ENCODE measurements at regions not wholly inside any gene's neighbourhood (a gene's known extent, or its start where the extent isn't known, plus 50 kb on each side); places are given as distances from the start of the nearest gene placed in this dataset.

DNA sequence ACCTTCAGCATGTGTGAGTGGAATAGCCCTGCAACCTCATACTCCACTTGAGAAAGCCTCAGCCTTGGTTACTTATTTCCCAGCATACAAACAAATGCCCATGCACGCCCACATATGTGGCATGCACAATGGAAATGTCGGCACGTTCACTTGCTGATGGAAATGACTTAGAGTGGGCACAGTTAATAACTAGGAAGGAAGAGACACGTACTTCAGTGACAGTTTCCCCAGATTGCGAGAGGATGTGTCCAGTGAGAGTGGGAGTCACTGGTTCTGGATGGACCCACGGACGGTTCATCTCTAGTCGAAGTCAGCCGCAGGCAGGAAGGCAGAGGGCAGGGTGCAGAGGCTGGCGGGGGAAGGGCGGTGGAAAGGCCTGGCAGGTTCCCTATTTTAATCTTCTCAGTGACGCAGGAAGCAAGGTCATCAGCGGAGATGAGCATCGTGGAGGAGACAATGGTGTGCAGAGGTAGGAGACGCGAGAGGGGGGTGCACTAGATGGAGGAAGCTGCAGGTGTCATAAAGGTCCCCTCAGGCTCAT is 350.7 kb upstream of the MYT1L start:
- DNase-seq, result no peak

DNA sequence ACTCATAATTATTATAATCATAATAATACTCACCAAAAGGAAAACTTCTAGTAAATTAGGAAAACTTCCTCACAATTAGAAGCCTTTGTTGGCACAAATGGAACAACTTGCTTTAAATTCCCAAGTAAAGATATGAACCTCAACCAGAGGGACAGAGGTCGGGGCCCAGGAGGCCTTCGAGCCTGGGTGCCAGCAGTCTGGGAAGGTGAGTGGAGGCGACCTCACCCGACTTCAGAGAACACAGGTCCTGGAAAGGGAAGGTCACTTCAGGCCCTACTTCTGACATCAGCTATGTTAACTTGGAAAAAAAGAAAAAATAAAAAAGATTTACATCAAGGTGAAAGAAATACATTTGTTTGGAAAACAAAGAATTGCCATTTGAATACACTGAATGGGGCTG is 350.0 kb upstream of the MYT1L start:
- no peak for DNase-seq

DNA sequence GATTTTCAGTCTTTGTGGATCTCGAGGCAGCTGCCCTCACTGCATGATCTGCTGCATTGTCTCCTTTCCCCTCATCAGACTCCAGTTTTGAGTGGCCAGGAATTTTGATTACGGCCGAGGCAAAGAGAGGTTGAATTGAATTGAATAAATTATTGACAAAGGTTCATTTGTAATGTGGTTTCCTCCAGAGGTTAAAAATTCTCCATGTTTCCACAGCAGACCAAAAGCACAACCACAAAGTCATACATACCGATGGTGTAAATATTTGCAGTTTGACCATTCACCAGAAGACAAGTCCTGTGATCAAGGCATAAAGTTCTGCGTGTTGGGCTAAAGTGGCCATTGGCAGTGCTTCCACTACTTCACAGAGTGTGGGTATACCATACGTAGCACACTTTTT is 343.8 kb upstream of the MYT1L start:
- no peak for DNase-seq

DNA sequence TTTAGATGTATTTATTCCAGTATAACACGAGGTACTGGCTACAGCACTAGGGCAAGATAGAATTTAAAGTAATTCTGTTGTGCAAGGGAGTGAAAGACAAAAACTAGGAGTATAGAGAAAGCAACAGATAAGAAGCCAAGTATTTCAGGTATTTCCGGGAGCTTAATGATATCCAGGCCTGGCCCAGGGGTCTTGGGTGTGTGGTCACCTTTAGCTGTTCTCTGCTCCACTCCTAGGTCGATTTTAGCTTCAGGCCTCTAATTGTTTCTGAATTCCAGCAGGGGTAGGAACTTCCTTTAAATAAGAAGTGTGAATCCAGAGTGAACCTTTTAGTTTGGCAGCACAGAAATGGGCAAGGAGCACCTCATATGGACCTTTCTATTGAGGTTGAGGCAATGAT is 342.3 kb upstream of the MYT1L start:
- no peak for DNase-seq

DNA sequence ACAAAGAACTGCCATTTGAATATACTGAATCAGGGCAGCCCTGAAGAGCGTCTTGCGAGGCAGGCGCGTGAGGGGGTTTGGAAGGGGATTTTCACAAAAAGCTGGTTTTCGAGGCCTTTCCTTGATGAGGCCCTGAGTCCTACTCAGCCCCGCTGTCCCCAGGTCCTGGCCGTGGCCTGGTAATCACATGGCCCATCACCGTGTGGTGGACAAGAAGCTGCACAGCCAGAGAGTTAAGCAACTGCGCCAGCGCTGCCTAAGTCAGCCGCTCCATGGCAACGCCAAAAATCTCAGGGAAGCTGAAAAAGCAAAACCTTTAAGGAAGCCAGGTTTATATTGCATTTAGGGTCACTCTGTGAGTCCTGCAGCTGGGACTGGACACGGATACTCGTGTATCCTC is 341.2 kb upstream of the MYT1L start:
- DNase-seq, result no peak

DNA sequence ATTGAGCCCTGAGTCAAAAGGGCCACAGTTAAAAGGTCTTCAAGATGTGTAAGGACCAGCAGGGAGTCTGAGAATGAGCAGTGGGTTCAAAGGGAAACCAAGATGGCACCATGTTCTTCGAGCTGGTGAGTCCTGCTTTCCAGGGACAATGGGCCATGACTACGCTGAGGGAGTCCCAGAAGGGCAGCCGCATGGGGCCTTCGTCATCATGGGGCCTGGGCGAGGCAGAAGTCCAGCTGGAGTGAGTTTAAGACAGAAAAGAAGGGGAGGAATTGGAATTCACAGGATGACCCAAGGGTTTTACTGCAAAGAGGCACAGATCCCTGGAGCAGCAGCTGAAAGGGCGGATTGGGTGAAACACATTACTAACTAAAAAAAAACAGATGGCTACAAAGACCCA is 340.8 kb upstream of the MYT1L start:
- no peak for DNase-seq

DNA sequence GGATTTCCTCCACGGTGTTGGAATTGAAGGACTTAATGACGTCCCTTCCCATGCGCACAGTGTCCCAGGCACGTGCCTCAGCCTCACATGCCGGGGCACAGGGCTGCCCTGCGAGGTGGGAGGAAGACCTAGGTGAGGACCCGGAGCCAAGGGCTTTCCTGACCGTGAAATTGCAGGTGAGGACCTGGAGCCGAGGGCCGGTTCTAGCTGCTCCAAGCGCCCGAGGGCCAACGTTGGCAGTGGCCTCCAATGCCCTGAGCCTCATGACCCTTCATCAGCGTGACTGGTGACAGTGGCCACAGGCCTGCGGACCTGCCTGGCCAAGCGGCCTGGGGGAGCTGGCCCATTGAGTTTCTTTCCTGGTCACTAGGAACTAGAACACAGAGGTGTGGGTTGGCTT is 338.2 kb upstream of the MYT1L start:
- DNase-seq, result no peak

DNA sequence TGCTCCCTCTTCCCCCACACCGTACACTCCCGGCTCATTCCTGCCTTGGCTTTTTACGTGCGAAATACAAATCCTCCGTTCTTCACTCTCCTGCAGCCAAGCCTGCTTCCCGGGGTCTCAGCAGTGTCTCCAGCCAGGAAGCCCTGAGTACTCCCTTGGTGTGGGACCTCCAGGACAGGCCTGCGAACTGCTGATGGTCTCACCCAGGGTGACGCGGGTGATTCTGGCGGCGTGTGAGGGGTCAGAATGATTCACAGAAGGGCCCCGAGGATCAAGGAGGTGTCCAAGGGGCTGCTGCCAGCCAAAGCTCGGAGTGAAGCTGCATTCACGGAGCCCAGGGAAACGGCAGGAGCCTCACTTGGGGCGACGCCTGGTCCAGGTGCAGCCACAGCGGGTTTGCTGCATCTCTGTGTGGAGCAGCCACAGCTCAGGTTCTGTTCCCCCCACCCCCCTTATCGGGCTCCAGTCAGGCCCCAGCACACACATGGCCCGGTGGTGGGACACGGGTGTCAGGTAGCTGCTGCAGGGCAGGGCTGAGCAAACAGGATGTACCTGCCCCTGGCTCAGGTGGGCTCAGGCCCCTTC is 337.7 kb upstream of the MYT1L start:
- no peak for DNase-seq

DNA sequence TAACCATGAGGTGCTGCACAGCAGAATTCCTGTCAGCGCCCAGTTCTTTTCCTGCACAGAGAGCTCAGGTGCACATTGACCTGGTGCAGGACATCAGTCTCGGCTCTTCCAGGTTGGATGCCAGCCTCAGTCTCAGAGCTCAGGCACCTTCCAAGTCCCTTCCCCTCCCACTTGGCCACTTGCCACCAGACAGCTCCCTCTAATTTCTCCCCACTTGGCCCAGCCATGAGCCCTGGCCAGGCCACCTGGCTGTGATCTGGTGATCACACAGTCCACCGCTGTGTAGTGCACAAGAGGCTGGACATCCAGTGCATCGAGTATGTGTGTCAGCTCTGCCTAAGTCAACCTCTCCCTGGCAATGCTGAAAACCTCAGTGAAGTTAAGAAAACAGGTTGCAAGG is 336.6 kb upstream of the MYT1L start:
- DNase-seq, result no peak

DNA sequence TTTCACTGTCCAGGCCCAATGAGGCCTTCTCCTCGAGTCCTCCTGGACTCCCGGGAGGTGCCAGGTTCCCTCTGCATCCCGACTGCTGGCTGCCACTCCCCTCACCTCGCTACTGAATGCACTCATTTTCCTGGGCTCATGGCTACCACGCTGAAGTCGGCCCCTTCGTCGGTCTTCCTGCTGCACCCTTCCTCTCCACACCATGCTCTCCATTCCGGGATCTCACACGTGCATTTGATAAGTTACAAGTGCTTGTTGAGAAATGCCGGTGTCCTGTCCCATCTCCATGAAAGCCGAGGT is 334.7 kb upstream of the MYT1L start:
- DNase-seq, result no peak

DNA sequence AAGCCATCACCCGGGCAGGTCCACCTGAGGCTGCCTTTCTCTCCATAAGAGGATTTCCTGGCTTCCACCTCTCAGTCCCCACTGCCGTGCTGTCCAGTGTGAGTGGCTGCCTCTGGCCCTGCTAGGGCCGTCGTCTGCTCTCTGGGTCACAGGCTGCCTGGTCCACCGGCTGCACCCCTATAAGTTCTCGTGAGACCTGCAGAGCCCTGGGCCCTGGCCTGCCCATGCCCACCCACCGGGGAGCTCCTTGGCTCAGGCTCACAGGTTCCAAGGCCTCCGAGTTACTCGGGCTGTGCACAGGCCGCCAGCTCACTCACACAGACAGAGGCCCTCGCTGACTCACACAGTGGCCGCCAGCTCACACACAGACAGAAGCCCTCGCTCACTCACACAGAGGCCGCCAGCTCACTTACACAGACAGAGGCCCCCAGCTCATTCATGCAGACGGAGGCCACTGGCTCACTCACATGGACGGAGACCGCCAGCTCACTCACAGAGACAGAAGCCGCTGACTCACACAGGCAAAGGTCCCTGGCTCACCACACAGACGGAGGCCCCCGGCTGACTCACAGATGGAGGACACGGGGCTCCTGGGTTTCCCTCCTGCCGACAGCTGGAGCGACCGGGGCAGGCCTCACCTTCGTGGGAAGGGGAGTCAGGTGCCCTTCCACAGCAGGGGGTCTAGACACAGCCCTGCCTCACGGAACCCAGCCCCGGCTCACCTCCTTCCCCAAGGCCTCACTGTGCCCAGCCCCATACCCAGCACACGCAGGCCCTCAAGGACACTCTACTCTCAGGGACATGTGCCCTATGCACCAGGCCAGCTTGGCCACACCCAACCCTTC is 334.1 kb upstream of the MYT1L start:
- DNase-seq, result no peak

DNA sequence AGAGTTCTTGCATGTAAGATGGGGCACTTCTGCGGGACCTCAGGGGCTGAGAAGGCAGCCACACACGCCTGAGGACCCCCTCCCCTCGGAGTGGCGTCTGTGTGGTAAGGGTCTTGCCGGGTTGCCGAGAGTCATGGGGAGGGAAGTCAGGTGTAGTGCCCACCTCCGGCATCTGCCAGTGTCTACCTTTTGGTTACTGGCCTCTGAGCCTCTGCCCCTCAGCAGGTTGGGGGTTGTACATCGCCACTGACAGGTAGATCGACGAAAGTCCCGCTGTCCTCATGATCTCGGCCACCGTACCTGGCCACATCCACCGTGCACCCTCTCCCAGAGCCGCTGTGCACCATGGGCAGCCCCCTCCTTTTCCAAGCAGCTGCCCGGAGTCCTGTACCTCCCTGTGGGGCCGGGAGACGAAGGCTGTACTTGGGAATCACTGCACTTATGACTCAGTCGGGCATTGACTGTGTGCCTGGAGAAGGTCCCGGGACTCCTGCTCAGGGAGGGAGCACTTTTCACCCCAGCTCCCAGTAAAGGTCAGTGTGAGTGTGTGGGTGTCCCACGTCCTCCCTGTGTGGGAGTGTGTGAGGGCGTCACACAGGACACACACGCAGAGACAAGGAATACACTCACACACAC is 332.4 kb upstream of the MYT1L start:
- DNase-seq, result no peak

DNA sequence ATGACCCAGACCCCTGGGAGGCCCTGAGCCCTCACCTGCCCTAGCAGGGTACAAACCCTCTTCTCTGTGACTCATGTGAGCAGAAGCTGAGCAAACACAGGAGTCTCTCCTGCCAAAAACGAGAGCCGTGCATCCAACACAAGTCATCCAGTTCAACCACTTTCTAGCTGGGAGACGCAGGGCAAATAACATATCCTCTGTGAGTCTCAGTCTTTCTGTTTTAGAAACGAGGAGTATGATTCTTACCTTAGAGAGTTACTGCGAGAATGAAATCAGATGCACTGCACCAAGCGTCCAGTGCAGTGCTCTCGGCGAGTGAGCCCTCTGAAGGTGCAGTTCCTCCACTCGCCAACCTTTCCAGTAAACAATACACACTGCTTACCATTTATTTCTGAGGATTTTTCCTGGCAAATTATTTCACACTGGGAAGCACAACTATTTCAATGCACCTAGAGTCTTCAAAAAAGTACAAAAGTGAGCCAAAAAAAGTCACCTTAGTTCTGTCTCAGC is 331.8 kb upstream of the MYT1L start:
- no peak for DNase-seq

DNA sequence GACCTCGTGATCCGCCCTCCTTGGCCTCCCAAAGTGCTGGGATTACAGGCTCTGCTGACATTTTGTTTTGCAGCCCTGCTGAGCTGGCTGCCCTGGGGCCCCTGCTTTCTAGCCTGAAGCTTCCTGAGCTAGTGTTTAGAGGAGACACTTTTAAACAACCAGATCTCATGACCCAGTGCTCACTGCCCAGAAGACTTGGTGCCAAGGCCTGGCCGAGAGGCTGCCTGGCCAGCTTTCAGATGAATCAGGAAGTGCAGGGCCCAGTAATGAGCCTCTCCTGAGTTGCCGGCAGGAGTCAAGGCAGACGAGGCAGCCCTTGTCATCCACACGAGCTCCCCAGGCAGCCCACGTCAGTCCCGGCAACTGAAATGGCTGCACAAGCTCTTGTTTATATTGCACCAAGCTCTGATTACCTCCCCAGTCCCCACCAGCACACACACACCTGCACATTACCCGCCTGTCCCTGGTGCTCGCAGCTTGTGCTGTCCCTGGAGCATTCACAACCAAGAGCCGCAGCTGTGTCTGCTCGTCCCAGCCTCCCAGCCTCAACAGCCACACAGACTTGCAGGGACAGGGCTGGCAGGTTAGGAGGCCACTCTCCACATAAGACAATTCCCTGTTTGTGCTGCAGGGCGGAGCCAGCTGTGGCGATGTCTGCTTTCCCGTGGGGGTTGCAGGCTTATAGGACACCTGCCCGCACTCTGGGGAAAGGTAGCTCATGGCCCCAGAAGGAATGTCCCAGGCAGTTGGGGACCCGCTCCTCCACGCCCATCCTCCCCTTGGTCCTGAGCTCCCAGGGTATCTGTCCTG is 331.2 kb upstream of the MYT1L start:
- DNase-seq, result no peak

DNA sequence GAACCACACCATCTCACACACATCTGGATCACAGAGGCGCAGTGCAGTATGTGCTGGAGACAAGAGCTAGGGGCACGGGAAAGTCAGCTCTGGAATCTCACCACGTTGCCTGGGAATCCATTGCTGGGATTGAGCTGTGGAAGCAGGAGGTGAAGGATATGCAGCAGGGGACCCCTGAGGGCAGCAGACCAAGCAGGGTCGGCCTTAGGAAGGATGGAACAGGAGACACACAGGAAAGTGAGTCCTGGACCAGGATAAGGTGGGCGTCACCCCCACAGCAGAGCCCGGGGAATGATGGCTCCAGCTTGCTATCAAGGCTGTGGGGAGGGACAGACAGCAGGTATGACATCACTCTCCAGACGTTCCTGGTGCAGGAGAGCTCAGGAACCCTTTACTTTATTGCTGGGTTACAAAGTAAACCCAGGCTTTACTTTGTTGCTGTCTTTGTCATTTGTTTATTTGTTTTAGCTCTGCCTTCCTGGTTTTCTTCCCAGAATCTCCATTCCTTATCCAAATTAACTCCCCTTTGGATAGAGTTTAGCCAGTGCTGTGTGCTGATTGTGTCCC is 329.8 kb upstream of the MYT1L start:
- DNase-seq, result no peak

DNA sequence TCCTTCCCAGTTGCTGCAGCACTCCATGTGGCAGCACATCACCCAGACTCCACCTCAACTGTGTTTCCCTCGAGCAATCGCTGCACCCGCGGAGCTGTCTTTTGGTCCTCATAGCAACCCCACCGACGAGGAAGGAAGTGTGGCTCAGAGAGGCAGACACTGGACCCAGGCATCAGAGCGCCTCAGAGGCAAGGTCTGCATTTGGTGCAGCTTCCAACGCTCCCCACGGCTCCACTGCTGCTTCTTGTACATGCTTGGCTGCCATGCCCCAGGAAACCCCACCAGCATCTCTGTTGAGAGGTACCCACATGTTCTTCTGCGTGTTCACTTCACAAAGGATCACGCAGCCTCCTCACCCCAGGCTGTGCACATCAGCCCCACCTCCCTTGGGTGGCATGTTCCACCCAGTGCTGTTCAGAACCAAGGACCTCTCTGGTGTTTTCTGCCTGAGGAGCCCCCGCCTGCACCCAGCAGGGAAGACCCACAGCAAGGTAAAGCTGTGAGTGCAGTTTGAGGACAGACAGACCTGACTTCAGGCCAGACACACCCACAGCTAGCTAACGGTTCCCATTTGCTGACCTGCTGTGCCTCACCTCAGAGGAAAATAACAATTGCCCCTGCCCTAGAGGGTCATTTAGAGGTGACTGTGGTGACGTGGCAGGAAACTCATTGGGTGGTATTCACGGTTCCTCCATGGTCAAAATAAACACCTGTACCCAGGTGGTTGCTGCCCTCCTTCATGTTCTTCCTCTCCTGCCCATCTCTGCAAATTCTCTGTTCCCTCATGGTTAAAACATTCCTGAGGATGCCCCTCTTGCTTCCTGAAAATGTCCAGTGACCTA is 326.3 kb upstream of the MYT1L start:
- DNase-seq, result no peak

DNA sequence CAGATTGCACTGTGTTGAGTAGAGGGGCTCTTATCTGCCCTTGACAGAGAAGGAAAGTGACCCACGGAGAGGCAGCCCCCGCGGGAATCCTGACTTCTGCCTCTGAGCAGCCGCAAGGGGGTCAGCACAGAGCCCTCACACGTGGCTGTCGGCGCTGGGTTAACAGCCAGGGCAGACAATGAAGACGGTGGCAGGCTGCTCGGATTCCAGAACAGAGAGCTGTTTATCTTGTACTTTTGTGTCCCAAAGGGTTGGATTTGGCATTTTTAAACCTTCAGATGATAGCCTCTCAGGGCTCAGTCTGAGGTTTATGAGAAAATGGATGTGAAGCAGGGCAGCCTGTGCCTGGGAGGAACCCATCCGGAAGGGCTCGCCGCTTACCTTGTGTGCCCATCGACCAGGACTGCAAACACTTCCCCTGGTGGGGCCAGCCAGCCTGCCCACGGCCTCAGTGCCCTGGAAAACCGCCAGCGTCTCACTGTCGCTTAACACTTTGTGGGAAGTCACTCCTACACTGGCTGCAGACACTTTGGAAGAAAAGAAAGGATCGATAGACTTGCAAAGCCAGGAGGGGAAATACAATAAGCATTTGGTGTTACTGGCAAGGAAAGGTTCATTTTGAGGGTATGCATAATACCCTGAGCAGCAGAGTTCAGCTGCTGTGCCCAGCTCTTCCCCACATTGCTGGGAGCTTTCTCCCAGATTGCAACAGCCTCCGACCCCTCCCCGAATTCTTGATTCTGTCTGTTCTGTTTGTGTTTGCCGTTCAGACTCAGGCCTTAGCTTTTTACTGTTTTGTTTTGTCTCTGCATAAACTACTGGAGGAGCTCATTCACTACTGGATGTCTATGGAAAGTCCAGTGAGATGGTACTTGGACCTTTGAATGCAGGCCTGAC is 325.3 kb upstream of the MYT1L start:
- DNase-seq, result no peak

DNA sequence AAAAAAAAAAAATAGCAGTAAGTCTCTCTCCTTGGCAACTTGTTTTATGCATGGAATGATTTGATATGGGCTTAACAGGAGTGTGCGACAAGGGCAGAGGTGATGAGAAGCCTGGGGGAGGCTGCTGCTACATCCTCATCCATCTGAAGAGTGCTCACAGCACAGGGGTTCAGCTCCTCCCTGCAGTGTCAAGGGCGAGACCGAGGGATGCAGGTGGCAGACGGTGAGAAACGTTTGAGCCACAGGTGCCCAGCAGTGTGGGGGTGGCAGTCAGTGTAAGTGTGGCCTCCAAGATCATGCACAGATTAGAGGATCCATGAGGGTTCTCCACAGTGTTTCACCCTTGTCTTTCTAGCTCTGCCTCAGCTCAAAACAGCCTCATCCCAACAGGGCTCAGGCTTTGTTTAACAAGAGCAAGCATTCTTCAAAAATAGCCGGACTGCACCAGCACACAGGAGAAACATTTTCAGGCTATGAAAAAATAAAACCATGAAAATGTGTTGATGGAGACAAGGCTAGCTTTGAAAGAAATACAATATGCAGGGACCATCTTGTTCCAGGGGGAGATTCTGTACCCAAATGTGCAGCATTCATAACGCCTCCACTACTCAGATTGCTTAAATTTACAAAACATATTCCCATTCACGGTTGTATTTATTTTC is 324.5 kb upstream of the MYT1L start:
- DNase-seq, result no peak

DNA sequence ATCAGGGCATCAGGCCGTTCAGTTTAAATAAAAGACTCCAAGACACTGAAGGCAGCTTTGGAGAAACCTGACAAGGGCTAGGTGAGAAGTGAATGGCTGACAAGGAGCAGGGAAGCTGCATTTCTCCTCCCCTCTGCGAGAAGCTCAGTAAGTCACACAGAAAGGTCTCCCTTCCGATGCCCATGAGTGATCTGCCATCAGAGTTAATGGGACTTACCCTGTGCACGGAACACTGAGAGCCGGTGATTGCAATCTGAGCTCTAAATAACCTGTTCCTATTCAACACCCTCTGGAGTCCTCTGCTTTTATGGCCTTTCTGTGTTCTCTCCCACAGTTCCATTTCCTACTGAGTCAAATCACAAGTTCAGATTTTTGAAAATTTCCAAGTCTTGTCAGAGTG is 322.2 kb upstream of the MYT1L start:
- no peak for DNase-seq

All from MV-4-11 (cell line).